ENCODE measurements at regions not wholly inside any gene's neighbourhood (a gene's known extent, or its start where the extent isn't known, plus 50 kb on each side); places are given as distances from the start of the nearest gene placed in this dataset.

DNA sequence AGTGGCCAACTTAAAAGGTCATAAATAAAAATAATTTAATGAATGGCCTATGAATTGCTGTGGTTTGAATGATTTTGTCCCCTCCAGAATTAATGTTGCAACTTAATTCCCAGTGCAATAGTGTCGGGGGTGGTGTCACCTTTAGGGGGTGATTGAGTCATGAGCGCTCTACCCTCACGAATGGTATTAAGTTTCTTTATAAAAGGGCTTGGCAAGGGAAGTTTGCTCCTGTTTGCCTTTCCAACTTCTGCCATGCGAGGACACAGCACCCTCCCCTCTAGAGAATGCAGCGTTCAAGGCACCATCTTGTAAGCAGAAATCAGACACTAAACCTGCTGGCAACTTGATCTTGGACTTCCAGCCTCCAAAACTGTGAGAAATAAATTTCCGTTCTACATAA, 253.3 kb downstream of the ATXN7L3B start:
- Histone ChIP-seq H3K36me3 (ENCODE audit: control insufficient read depth, insufficient read depth, low read length) (no peaks in the 10 kb centered on the region), H3K9ac (ENCODE audit: insufficient read depth, low read length) (no peak overlapping the region), H3K27me3 (ENCODE audit: control insufficient read depth, insufficient read depth, low read length) (no peaks in the 10 kb centered on the region), H3K4me1 (ENCODE audit: control insufficient read depth, extremely low read depth, insufficient read depth, low read length) (no peaks in the 10 kb centered on the region), H3K79me2 (ENCODE audit: control insufficient read depth, insufficient read depth, low read length) (no peaks in the 10 kb centered on the region), H3K27ac (ENCODE audit: insufficient read depth, low read length) (no peak overlapping the region), H2AFZ (ENCODE audit: low read length) (no peak overlapping the region), H4K20me1 (ENCODE audit: control insufficient read depth, extremely low read depth, insufficient read depth, low read length) (no peaks in the 10 kb centered on the region), H3K4me3 (replicated peaks in 1 of 4; ENCODE audit: control extremely low read depth in 1 of 4, insufficient read depth in 1 of 4, low read depth in 3 of 4, low read length in 4 of 4) (no peak overlapping the region), H3K4me2 (ENCODE audit: extremely low read depth, insufficient read depth, low read length) (no peak overlapping the region), H3K9me3 (ENCODE audit: control insufficient read depth, insufficient read depth, low read depth, low read length) (no peaks in the 10 kb centered on the region)
- no peak for DNase-seq (ENCODE audit: low read depth in 2 of 2)
- TF ChIP-seq, protein P1, sequence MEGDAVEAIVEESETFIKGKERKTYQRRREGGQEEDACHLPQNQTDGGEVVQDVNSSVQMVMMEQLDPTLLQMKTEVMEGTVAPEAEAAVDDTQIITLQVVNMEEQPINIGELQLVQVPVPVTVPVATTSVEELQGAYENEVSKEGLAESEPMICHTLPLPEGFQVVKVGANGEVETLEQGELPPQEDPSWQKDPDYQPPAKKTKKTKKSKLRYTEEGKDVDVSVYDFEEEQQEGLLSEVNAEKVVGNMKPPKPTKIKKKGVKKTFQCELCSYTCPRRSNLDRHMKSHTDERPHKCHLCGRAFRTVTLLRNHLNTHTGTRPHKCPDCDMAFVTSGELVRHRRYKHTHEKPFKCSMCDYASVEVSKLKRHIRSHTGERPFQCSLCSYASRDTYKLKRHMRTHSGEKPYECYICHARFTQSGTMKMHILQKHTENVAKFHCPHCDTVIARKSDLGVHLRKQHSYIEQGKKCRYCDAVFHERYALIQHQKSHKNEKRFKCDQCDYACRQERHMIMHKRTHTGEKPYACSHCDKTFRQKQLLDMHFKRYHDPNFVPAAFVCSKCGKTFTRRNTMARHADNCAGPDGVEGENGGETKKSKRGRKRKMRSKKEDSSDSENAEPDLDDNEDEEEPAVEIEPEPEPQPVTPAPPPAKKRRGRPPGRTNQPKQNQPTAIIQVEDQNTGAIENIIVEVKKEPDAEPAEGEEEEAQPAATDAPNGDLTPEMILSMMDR (conservative IDR thresholded peaks at IDR 0.05 in 1 of 2, IDR thresholded peaks at IDR 0.05 in 1 of 2; ENCODE audit: low read depth in 1 of 2, low read length in 2 of 2), result no peak
- TF ChIP-seq EZH2 (IDR thresholded peaks at IDR 0.05; ENCODE audit: low read length, missing control alignments), result no peak

GRCh38 chr12:74791365-74791764, 253.7 kb downstream of the ATXN7L3B start:
- Histone ChIP-seq H2AFZ (ENCODE audit: low read length) (no peak overlapping the region), H3K4me2 (ENCODE audit: extremely low read depth, insufficient read depth, low read length) (no peak overlapping the region), H3K4me1 (ENCODE audit: control insufficient read depth, extremely low read depth, insufficient read depth, low read length) (no peaks in the 10 kb centered on the region), H3K79me2 (ENCODE audit: control insufficient read depth, insufficient read depth, low read length) (no peaks in the 10 kb centered on the region), H3K36me3 (ENCODE audit: control insufficient read depth, insufficient read depth, low read length) (no peaks in the 10 kb centered on the region), H3K9ac (ENCODE audit: insufficient read depth, low read length) (no peak overlapping the region), H3K4me3 (replicated peaks in 1 of 4; ENCODE audit: control extremely low read depth in 1 of 4, insufficient read depth in 1 of 4, low read depth in 3 of 4, low read length in 4 of 4) (no peak overlapping the region), H3K9me3 (ENCODE audit: control insufficient read depth, insufficient read depth, low read depth, low read length) (no peaks in the 10 kb centered on the region), H3K27me3 (ENCODE audit: control insufficient read depth, insufficient read depth, low read length) (no peaks in the 10 kb centered on the region), H4K20me1 (ENCODE audit: control insufficient read depth, extremely low read depth, insufficient read depth, low read length) (no peaks in the 10 kb centered on the region), H3K27ac (ENCODE audit: insufficient read depth, low read length) (no peak overlapping the region)
- no peak for TF ChIP-seq EZH2 (IDR thresholded peaks at IDR 0.05; ENCODE audit: low read length, missing control alignments)
- TF ChIP-seq, protein P1 (conservative IDR thresholded peaks at IDR 0.05 in 1 of 2, IDR thresholded peaks at IDR 0.05 in 1 of 2; ENCODE audit: low read depth in 1 of 2, low read length in 2 of 2), result no peak
- peak in 1 of 2 donors; percentile 27 for DNase-seq (ENCODE audit: low read depth in 2 of 2)

DNA sequence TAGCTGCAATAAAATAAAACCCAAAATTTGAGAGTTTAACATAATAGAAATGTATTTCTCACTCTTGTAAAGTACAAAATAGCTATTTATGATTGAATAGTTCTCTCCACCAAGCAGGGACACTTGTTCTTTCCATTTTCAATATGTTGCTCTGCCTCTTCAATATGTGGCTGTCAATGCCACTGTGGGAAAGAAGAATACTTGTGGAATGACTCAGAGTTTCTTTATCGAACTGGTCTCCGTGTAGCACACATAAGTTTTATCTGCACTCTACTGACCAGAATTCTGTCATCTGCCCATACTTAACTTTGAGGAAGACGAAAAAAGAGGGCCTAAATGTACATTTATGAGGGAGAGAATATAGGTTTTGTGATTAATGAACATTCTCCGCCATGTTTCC, 256.9 kb downstream of the ATXN7L3B start:
- Histone ChIP-seq H3K79me2 (ENCODE audit: control insufficient read depth, insufficient read depth, low read length) (no peaks in the 10 kb centered on the region), H3K9me3 (ENCODE audit: control insufficient read depth, insufficient read depth, low read depth, low read length) (no peaks in the 10 kb centered on the region), H2AFZ (ENCODE audit: low read length) (no peak overlapping the region), H3K4me2 (ENCODE audit: extremely low read depth, insufficient read depth, low read length) (no peak overlapping the region), H3K4me1 (ENCODE audit: control insufficient read depth, extremely low read depth, insufficient read depth, low read length) (no peaks in the 10 kb centered on the region), H3K27me3 (ENCODE audit: control insufficient read depth, insufficient read depth, low read length) (no peaks in the 10 kb centered on the region), H3K27ac (ENCODE audit: insufficient read depth, low read length) (no peak overlapping the region), H3K4me3 (replicated peaks in 1 of 4; ENCODE audit: control extremely low read depth in 1 of 4, insufficient read depth in 1 of 4, low read depth in 3 of 4, low read length in 4 of 4) (no peak overlapping the region), H3K9ac (ENCODE audit: insufficient read depth, low read length) (no peak overlapping the region), H4K20me1 (ENCODE audit: control insufficient read depth, extremely low read depth, insufficient read depth, low read length) (no peaks in the 10 kb centered on the region), H3K36me3 (ENCODE audit: control insufficient read depth, insufficient read depth, low read length) (no peaks in the 10 kb centered on the region)
- TF ChIP-seq EZH2 (IDR thresholded peaks at IDR 0.05; ENCODE audit: low read length, missing control alignments), result no peak
- DNase-seq (ENCODE audit: low read depth in 2 of 2), result peak in 1 of 2 donors; percentile 65
